ENCODE measurements at regions not wholly inside any gene's neighbourhood (a gene's known extent, or its start where the extent isn't known, plus 50 kb on each side); places are given as distances from the start of the nearest gene placed in this dataset.
A peak's percentile ranks its signal among the peaks of the same experiment; 100 is the strongest.

- no peak for TF ChIP-seq CTCF (IDR thresholded peaks at IDR 0.05; ENCODE audit: unreplicated experiment)
- no peak overlapping the region for H3K4me3 Mint-ChIP-seq (ENCODE audit: low read depth, unreplicated experiment)
- intact Hi-C loops (cut with micrococcal nuclease; ENCODE audit: unreplicated experiment): loop anchor here (5.0 kb wide), 8 partner anchors 62 to 677 kb away; no protein-coding TSS in a partner anchor
- no peaks in the 10 kb centered on the region for H3K27me3 Mint-ChIP-seq (ENCODE audit: unreplicated experiment)
- DNase-seq: no peak
- peaks cover 32% of the 10 kb centered on the region for H3K4me1 Mint-ChIP-seq (ENCODE audit: low read depth, unreplicated experiment)
- peaks cover 13% of the 10 kb centered on the region for H3K9me3 Mint-ChIP-seq (ENCODE audit: low read depth, unreplicated experiment)
- peaks cover 21% of the 10 kb centered on the region for H3K36me3 Mint-ChIP-seq (ENCODE audit: insufficient read depth, unreplicated experiment)
- H3K27ac Mint-ChIP-seq (ENCODE audit: unreplicated experiment): no peak overlapping the region
- BruUV-seq (replicated peaks): no TSS peak
- CTCF ChIA-PET: no interaction called here
These were observed 732.8 kb upstream of the IGFBP3 start for GRCh38 chr7:46653848-46654247.

GRCh38 chr7:46652317-46652716, 731.2 kb upstream of the IGFBP3 start:
- peaks cover 34% of the 10 kb centered on the region for H3K4me1 Mint-ChIP-seq (ENCODE audit: low read depth, unreplicated experiment)
- CTCF ChIA-PET: interaction anchor here (0.8 to 1.9 kb wide), 8 partner anchors 84 to 731 kb away, joined by 3 to 14 read pairs (median 4); no protein-coding TSS in a partner anchor
- peak; percentile 19 for DNase-seq
- peak overlapping the region; percentile 95 for H3K27ac Mint-ChIP-seq (ENCODE audit: unreplicated experiment)
- BruUV-seq (replicated peaks): no TSS peak
- H3K36me3 Mint-ChIP-seq (ENCODE audit: insufficient read depth, unreplicated experiment): peaks cover 21% of the 10 kb centered on the region
- intact Hi-C loops (cut with micrococcal nuclease; ENCODE audit: unreplicated experiment): loop anchor here (1.0 to 5.0 kb wide), 9 partner anchors 60 to 675 kb away; no protein-coding TSS in a partner anchor
- TF ChIP-seq CTCF (IDR thresholded peaks at IDR 0.05; ENCODE audit: unreplicated experiment): no peak
- no peaks in the 10 kb centered on the region for H3K27me3 Mint-ChIP-seq (ENCODE audit: unreplicated experiment)
- H3K4me3 Mint-ChIP-seq (ENCODE audit: low read depth, unreplicated experiment): peak overlapping the region; percentile 57
- peaks cover 16% of the 10 kb centered on the region for H3K9me3 Mint-ChIP-seq (ENCODE audit: low read depth, unreplicated experiment)

GRCh38 chr7:46651561-46652088, 730.6 kb upstream of the IGFBP3 start:
- no TSS peak for BruUV-seq (replicated peaks)
- Mint-ChIP-seq H3K9me3 (ENCODE audit: low read depth, unreplicated experiment) (peaks cover 20% of the 10 kb centered on the region), H3K4me1 (ENCODE audit: low read depth, unreplicated experiment) (peaks cover 35% of the 10 kb centered on the region), H3K27ac (ENCODE audit: unreplicated experiment) (peak overlapping the region; percentile 95), H3K36me3 (ENCODE audit: insufficient read depth, unreplicated experiment) (peaks cover 21% of the 10 kb centered on the region), H3K27me3 (ENCODE audit: unreplicated experiment) (no peaks in the 10 kb centered on the region), H3K4me3 (ENCODE audit: low read depth, unreplicated experiment) (peak overlapping the region; percentile 57)
- intact Hi-C loops (cut with micrococcal nuclease; ENCODE audit: unreplicated experiment): loop anchor here (1.0 to 5.0 kb wide), 17 partner anchors 44 to 729 kb away; no protein-coding TSS in a partner anchor
- TF ChIP-seq CTCF (IDR thresholded peaks at IDR 0.05; ENCODE audit: unreplicated experiment): no peak
- peak; percentile 86 for DNase-seq
- CTCF ChIA-PET: interaction anchor here (0.5 to 1.9 kb wide), 13 partner anchors 16 to 766 kb away, joined by 3 to 14 read pairs (median 3); no protein-coding TSS in a partner anchor

- peak; percentile 93 for DNase-seq
- Mint-ChIP-seq H3K27me3 (ENCODE audit: unreplicated experiment) (no peaks in the 10 kb centered on the region), H3K4me3 (ENCODE audit: low read depth, unreplicated experiment) (peak overlapping the region; percentile 57), H3K4me1 (ENCODE audit: low read depth, unreplicated experiment) (peaks cover 40% of the 10 kb centered on the region), H3K27ac (ENCODE audit: unreplicated experiment) (peak overlapping the region; percentile 95), H3K9me3 (ENCODE audit: low read depth, unreplicated experiment) (peaks cover 18% of the 10 kb centered on the region), H3K36me3 (ENCODE audit: insufficient read depth, unreplicated experiment) (peaks cover 21% of the 10 kb centered on the region)
- intact Hi-C loops (cut with micrococcal nuclease; ENCODE audit: unreplicated experiment): loop anchor here (1.0 to 5.0 kb wide), 16 partner anchors 44 to 729 kb away; no protein-coding TSS in a partner anchor
- TF ChIP-seq CTCF (IDR thresholded peaks at IDR 0.05; ENCODE audit: unreplicated experiment): no peak
- CTCF ChIA-PET: interaction anchor here (0.6 to 1.9 kb wide), 14 partner anchors 45 to 1592 kb away, joined by 3 to 14 read pairs (median 5); no protein-coding TSS in a partner anchor
- no TSS peak for BruUV-seq (replicated peaks)
These were observed 730.0 kb upstream of the IGFBP3 start for GRCh38 chr7:46651070-46651469.

Data from Calu3 (cell line).